ENCODE measurements at regions not wholly inside any gene's neighbourhood (a gene's known extent, or its start where the extent isn't known, plus 50 kb on each side); places are given as distances from the start of the nearest gene placed in this dataset.

DNA sequence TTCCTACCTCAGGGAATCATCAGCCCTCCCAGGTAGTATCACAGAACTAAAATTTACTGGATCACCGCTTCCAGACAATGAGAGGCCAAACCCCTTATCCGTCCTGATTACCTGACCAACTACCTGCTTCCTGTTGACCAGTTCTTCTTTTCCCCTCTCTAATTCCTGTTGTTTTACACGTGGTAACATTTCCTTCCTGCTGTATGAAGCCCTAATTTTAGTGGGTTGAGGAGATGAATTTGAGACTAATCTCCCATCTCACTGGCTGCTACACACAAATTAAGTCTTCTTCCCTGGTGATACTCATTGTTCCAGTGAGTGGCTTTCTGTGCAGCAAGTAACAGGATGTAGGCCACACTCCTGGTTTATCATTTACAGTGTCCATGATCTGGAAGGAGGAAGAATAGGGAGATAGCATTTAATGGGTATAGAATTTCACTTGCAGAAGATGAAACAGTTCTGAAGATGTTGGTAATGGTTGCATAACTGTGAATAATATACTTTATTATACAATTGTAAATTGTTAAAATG is 2112.9 kb downstream of the NCAM2 start:
- TF ChIP-seq, protein P1, sequence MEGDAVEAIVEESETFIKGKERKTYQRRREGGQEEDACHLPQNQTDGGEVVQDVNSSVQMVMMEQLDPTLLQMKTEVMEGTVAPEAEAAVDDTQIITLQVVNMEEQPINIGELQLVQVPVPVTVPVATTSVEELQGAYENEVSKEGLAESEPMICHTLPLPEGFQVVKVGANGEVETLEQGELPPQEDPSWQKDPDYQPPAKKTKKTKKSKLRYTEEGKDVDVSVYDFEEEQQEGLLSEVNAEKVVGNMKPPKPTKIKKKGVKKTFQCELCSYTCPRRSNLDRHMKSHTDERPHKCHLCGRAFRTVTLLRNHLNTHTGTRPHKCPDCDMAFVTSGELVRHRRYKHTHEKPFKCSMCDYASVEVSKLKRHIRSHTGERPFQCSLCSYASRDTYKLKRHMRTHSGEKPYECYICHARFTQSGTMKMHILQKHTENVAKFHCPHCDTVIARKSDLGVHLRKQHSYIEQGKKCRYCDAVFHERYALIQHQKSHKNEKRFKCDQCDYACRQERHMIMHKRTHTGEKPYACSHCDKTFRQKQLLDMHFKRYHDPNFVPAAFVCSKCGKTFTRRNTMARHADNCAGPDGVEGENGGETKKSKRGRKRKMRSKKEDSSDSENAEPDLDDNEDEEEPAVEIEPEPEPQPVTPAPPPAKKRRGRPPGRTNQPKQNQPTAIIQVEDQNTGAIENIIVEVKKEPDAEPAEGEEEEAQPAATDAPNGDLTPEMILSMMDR (IDR thresholded peaks at IDR 0.05 in 2 of 3, conservative IDR thresholded peaks at IDR 0.05 in 1 of 3; ENCODE audit: control insufficient read depth in 2 of 3, extremely low read depth in 1 of 3, insufficient read depth in 1 of 3, low read depth in 3 of 3, low read length in 3 of 3), result no peak
- TF ChIP-seq SUZ12 (IDR thresholded peaks at IDR 0.05; ENCODE audit: unreplicated experiment) (no peak), EZH2 (IDR thresholded peaks at IDR 0.05; ENCODE audit: borderline replicate concordance, control insufficient read depth, low read depth, low read length) (no peak), MTA3 (IDR thresholded peaks at IDR 0.05; ENCODE audit: borderline replicate concordance, low read length) (no peak), HDGF (IDR thresholded peaks at IDR 0.05) (no peak), ETV6 (conservative IDR thresholded peaks at IDR 0.05 in 1 of 2, IDR thresholded peaks at IDR 0.05 in 1 of 2; ENCODE audit: borderline replicate concordance in 1 of 2, low read depth in 1 of 2) (no peak), POLR2A (IDR thresholded peaks at IDR 0.05; ENCODE audit: low read depth, low read length) (no peak), TAF1 (IDR thresholded peaks at IDR 0.05; ENCODE audit: borderline replicate concordance, low read depth, low read length) (no peak), STAT3 (IDR thresholded peaks at IDR 0.05; ENCODE audit: low read depth, low read length) (no peak), HDAC2 (IDR thresholded peaks at IDR 0.05) (no peak), SIN3A (IDR thresholded peaks at IDR 0.05; ENCODE audit: low read depth, low read length) (no peak), RCOR1 (conservative IDR thresholded peaks at IDR 0.05; ENCODE audit: low read depth, low read length) (no peak)
- TF ChIP-seq, protein P2, sequence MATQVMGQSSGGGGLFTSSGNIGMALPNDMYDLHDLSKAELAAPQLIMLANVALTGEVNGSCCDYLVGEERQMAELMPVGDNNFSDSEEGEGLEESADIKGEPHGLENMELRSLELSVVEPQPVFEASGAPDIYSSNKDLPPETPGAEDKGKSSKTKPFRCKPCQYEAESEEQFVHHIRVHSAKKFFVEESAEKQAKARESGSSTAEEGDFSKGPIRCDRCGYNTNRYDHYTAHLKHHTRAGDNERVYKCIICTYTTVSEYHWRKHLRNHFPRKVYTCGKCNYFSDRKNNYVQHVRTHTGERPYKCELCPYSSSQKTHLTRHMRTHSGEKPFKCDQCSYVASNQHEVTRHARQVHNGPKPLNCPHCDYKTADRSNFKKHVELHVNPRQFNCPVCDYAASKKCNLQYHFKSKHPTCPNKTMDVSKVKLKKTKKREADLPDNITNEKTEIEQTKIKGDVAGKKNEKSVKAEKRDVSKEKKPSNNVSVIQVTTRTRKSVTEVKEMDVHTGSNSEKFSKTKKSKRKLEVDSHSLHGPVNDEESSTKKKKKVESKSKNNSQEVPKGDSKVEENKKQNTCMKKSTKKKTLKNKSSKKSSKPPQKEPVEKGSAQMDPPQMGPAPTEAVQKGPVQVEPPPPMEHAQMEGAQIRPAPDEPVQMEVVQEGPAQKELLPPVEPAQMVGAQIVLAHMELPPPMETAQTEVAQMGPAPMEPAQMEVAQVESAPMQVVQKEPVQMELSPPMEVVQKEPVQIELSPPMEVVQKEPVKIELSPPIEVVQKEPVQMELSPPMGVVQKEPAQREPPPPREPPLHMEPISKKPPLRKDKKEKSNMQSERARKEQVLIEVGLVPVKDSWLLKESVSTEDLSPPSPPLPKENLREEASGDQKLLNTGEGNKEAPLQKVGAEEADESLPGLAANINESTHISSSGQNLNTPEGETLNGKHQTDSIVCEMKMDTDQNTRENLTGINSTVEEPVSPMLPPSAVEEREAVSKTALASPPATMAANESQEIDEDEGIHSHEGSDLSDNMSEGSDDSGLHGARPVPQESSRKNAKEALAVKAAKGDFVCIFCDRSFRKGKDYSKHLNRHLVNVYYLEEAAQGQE (IDR thresholded peaks at IDR 0.05; ENCODE audit: low read depth, low read length), result no peak
- TF ChIP-seq, protein P3, sequence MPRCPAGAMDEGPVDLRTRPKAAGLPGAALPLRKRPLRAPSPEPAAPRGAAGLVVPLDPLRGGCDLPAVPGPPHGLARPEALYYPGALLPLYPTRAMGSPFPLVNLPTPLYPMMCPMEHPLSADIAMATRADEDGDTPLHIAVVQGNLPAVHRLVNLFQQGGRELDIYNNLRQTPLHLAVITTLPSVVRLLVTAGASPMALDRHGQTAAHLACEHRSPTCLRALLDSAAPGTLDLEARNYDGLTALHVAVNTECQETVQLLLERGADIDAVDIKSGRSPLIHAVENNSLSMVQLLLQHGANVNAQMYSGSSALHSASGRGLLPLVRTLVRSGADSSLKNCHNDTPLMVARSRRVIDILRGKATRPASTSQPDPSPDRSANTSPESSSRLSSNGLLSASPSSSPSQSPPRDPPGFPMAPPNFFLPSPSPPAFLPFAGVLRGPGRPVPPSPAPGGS (IDR thresholded peaks at IDR 0.05; ENCODE audit: borderline replicate concordance, insufficient read depth, low read depth, low read length, poor library complexity, severe bottlenecking), result no peak
